Dermis microvascular lymphatic vessel endothelial cell (primary cell): ENCODE measurements at regions not wholly inside any gene's neighbourhood (a gene's known extent, or its start where the extent isn't known, plus 50 kb on each side); places are given as distances from the start of the nearest gene placed in this dataset.

Experiments used
- DNase-seq, 2 donors: peaks; one replicate each; pipeline versions ENCODE4 v3.0.0 to v3.0.0-alpha.2; 2010; ENCODE audit warnings: low read depth in 2 of 2

DNA sequence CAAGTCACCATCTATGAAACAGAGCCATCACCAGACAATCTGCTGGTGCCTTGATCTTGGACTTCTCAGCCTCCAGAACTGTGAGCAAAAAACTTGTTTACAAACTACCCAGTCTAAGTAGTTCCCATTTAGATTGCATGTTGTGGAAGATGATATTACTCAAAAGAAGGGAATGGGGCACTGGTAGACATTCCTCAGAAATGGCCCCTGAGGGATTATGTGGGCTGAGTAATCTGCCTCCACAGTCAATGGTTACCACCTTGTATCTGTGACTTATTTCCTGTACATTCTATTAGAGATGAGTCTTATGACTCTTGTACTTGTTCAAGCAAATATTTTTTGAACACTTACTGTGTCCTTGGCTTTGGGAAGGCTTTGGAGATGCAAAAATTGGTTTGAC, 160.4 kb downstream of the NUP35 start:
- no peak for DNase-seq

GRCh38 chr2:183291436-183291835, 167.2 kb downstream of the NUP35 start:
- no peak for DNase-seq

DNA sequence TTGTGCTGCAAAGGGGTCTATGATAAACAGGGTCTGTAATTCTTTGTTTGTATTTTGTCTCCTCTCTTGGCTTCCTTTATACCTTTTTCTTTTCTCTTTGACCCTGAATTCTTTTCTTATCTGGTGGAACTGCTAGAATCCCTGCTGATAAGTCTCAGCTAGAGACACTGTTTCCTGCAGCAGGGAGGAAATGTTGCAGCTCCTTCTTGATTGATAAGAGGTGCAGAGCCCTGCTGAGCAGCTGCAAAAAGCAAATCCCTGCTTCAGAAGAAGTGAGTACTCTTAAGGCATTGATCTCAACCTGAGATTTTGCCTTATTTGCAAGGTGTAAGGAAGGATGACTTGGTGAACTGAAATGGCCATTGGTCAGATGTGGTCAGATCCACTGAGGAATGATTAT, 167.8 kb downstream of the NUP35 start:
- DNase-seq, result no peak

- DNase-seq, result no peak
Measured at GRCh38 chr2:183339311-183339710, 215.1 kb downstream of the NUP35 start.

DNA sequence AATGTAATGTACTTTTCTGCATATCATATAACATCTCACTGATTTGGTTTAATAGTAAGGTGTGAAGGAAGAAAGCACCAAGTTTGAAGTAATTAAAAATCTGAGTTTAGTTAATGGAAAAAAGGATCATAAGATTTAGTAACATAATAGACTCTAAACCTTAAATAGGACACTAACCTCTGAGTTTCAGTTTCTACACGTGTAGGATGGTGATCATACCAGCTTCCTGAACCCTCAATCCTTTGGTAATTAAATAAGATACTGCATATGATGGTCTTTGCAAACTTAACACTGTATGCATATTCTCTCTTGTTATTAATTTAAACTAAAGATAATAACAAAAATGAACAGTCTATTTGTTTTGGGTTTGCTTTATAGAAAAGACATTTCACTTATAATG, 216.8 kb downstream of the NUP35 start:
- no peak for DNase-seq

- no peak for DNase-seq
Measured at GRCh38 chr2:183347969-183348368, 223.7 kb downstream of the NUP35 start.

DNA sequence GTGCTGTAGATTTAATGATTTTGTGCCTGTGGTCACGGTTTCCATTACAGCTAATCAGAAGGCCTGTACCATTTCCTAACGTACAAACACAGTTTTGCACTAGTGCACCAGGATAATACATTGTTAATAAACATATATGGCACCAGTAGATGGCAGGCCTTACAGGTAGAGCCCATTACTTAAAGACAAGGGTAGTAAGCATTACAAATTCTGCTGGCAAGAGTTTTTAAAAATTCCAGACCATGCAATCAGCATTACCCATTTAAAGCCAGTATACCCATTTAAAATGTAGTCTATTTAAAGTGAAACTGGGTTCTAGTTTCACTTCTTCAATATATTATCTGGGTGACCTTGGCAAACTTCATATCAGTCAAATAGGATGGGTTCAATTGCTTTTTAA, 224.2 kb downstream of the NUP35 start:
- DNase-seq, result no peak

- DNase-seq, result no peak
Measured at GRCh38 chr2:183349091-183349490, 224.8 kb downstream of the NUP35 start.

GRCh38 chr2:183359867-183360266, 235.6 kb downstream of the NUP35 start:
- DNase-seq, result peak in 1 of 2 donors; percentile 15

DNA sequence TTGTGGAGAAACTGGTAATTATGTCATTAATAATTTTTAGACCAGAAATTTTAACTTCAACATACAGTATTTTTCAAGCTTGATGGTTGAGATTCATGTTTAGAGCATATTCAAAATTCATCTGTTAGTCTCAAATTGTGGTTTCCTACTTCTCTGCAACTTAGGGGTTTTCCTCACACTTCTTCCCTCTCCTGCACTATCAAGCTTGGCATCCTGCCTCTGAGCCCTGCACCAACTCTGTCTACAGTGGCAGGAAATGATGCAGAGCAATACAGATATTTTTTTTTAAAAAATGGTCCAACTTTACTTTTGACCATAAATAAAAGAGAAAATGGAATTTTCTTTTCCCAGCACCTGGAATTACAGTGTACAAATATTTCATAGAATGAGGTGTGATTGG, 247.3 kb downstream of the NUP35 start:
- DNase-seq, result no peak

DNA sequence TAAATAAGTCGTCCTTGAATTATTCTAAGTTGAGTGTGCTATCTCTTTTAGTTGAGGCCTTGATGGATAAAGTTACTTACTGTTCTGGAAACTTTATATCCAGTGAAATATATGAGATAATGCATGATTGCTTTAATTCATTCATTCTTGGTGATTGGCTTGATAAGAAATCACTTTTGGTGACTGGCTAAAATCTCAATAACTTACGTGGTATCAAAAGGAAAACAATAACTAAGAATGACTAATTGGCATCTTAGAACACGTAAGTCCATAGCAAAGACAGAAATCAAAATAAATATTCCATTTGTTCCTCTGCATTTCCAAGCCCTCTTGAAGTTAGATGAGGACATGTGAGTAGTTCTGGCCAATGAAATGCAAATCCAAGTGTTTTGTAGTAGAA, 251.6 kb downstream of the NUP35 start:
- no peak for DNase-seq

DNA sequence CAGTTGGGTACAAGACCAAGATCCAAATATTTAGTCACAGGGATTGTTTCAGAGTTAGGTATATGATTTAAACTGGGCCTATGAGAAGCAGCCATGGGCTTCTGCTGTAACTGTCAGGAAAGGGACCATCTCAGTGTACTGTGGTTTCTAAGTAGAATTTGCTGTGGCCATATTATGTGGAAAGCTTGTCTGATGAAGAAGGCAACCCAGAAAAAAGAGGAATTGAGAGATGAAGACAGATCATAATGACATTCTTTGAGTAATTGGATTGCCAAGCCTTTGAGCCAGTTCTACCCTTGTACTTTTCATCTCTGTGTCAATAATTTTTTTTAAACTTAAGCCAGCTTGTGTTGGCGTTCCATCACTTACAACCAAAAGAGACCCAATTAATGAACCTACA, 259.6 kb downstream of the NUP35 start:
- DNase-seq, result no peak

DNA sequence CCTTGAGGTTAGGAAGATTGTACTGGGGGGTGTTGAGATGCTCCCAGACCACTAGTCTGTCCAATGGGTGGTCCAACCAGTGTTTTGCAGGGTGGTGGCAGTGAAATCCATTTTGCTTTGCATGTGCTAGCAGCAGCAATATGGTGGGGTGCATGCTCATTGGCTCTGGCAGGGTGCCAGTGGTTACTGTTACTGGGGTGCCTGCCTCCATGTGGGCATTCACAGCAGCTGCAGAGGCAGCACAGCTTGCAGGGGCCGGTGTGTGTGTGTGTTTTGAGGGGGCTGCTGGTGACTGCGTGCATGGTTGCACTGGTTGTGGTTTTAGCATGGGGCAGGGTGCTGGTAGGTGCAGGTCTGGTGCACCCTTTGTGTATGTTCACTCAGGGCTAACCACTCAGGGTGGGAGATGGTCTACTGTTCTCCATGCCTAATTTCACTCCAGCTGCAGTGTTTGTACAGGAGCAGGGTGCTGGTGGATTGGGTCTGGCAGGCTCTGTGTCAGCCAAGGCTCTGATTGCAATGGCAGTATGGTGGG, 265.4 kb downstream of the NUP35 start:
- DNase-seq, result no peak

GRCh38 chr2:183390109-183390508, 265.9 kb downstream of the NUP35 start:
- DNase-seq, result no peak

- no peak for DNase-seq
Measured at GRCh38 chr2:183404392-183404791, 280.1 kb downstream of the NUP35 start.

- DNase-seq, result no peak
Measured at GRCh38 chr2:183408562-183408961, 284.3 kb downstream of the NUP35 start.

DNA sequence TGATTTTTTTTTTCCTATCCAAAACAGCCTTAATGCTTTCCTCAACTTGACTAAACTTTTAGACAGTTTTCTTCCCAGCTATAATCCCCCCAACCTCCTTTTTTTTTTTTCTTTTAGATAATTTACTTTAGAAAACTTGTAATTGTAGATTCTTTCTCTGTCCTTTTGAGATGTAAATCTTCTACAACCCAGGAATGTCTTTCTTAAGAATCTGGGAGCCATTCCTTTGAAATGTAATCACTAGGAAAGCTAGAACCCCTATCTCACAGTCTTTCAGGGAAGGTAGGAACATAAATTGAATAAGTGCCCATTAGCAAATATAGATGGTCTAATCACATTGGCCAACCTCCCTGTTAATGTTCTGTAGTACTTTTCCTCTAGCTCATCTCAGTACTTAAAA, 285.4 kb downstream of the NUP35 start:
- DNase-seq, result no peak

DNA sequence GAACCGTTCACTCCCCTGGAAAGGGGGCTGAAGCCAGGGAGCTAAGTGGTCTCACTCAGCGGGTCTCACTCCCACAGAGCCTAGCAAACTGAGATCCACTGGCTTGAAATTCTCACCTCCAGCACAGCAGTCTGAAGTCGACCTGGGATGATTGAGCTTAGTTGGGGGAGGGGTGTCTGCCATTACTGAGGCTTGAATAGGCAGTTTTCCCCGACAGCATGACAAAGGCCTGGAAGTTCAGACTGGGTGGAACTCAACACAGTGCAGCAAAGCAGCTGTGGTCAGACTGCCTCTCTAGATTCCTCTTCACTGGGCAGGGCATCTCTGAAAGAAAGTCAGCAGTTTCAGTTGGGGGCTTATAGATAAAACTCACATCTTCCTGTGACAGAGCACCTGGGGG, 292.5 kb downstream of the NUP35 start:
- no peak for DNase-seq

DNA sequence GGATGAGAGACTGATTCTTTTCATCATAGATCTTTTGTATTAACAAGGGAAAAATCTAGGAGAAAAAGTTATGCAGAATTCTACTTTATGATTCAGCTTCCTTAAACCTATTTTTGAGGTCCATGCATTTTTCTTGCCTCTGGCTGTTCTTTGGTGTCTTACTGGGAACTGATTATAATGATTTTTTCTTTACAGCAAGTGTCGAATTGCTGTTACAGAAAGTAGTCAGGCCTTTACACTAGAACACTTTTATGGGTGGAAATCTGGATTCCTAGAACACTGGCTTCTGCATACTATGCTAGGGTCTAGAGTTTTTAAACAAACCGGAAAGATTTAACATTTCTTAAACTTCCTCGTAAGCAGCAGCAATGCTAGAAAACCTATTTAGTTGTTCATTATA, 302.6 kb downstream of the NUP35 start:
- no peak for DNase-seq

GRCh38 chr2:183427558-183427957, 303.3 kb downstream of the NUP35 start:
- DNase-seq, result no peak

- DNase-seq, result no peak
Measured at GRCh38 chr2:183428881-183429280, 304.6 kb downstream of the NUP35 start.

- DNase-seq, result no peak
Measured at GRCh38 chr2:183438541-183438940, 314.3 kb downstream of the NUP35 start.

GRCh38 chr2:183455056-183455455, 330.8 kb downstream of the NUP35 start:
- DNase-seq, result no peak

- DNase-seq, result no peak
Measured at GRCh38 chr2:183456177-183456576, 331.9 kb downstream of the NUP35 start.
